ENCODE measurements at regions not wholly inside any gene's neighbourhood (a gene's known extent, or its start where the extent isn't known, plus 50 kb on each side); places are given as distances from the start of the nearest gene placed in this dataset.
"Not testable (repeated sequence)": the region's sequence is repeated elsewhere in the genome, so short reads cannot be mapped to it uniquely, and the experiment has no call there.

DNA sequence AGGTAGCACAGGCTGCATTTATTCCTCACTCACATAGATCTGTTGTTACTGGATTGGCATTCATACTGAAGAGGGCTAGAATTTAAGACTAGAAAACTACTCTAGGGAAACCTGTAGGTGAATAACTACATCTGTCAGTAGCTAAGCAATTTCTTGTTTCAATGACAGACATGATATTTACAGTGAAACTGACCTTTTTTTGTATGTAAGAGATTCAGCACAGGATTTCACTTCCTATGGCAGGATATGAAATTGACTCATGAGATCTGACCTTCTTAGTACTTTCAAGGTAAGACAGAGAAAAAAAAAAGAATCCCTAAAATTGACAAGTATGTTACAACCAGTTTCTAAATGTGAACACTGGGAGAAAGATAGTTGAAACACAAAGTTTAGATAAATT, 189.8 kb upstream of the SLC16A7 start:
- no peaks in the 10 kb centered on the region for H3K27me3 ChIP-seq (replicated peaks; ENCODE audit: control insufficient read depth, insufficient read depth, low read length)
- no peak overlapping the region for H3K4me3 ChIP-seq (ENCODE audit: low read length)
- H3K9me3 ChIP-seq (ENCODE audit: control insufficient read depth, low read length) = no peaks in the 10 kb centered on the region
- no peak overlapping the region for H3K9ac ChIP-seq (ENCODE audit: low read length)
- no peak for DNase-seq (ENCODE audit: low read depth)
- H3K4me1 ChIP-seq (ENCODE audit: control insufficient read depth, insufficient read depth, low read length) = peaks cover 16% of the 10 kb centered on the region
- no peaks in the 10 kb centered on the region for H3K36me3 ChIP-seq (ENCODE audit: control insufficient read depth, insufficient read depth, low read length, severe bottlenecking)

DNA sequence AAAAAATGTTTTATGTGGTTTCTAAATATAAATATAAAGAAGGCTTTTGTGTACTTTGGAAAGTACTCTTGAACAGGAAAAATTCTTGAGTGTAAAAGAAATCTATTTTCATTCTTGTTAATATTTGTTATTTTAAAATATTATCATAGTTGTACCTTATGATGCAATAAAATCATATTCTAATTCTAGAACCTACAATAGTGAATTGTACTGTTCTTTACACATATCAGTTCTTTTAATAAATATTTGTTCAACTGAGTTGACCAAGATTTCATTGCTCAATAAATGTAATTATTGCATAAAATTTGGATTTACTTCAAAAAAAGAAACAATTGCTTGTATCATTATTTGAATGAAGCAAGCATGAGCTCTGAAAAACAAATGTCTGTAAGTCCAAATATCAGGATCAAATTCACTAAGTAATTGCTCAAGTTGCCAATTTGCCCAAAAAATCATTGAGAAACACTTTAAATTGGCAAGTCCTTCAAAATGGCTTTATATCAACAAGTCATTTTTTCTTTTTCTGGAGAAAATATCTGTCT, 191.6 kb upstream of the SLC16A7 start:
- Histone ChIP-seq H3K9me3 (ENCODE audit: control insufficient read depth, low read length) (peaks cover 4% of the 10 kb centered on the region), H3K4me1 (ENCODE audit: control insufficient read depth, insufficient read depth, low read length) (peaks cover 16% of the 10 kb centered on the region), H3K9ac (ENCODE audit: low read length) (no peak overlapping the region), H3K36me3 (ENCODE audit: control insufficient read depth, insufficient read depth, low read length, severe bottlenecking) (no peaks in the 10 kb centered on the region), H3K27me3 (replicated peaks; ENCODE audit: control insufficient read depth, insufficient read depth, low read length) (no peaks in the 10 kb centered on the region), H3K4me3 (ENCODE audit: low read length) (peak overlapping the region; percentile 66)
- peak; percentile 60 for DNase-seq (ENCODE audit: low read depth)

DNA sequence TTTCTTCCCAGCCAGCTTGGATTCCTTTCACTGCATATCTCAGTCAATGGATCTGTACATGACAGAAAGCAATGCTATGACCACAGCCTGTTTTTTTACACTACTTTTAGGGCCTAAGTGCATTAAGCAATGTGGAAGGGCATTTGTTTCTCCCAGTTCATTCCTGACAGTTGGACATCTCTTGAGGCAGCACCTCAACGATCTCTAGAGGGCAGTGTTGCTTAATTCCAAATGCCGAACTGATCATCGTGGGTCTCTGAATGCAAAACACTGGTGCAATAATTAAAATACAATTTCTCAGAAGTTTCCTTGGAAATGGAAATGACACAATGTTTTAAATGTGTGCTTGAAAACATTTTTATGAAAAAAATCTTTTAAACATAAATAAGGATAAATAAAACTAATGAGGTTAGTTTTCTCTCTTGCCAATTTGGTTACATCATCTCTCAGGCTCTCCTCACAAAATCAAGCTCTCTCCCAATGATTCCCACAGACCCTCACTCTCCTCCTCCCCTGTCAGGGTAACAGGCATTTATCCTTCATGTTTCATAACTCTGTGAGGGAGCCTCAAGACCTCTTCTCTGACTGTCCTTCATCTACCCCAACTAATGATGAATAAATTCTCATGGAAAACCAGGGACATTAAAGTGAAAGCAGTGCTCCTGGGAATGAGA, 192.4 kb upstream of the SLC16A7 start:
- no peaks in the 10 kb centered on the region for H3K27me3 ChIP-seq (replicated peaks; ENCODE audit: control insufficient read depth, insufficient read depth, low read length)
- peak; percentile 91 for DNase-seq (ENCODE audit: low read depth)
- H3K4me1 ChIP-seq (ENCODE audit: control insufficient read depth, insufficient read depth, low read length) = peaks cover 16% of the 10 kb centered on the region
- H3K36me3 ChIP-seq (ENCODE audit: control insufficient read depth, insufficient read depth, low read length, severe bottlenecking) = no peaks in the 10 kb centered on the region
- peaks cover 4% of the 10 kb centered on the region for H3K9me3 ChIP-seq (ENCODE audit: control insufficient read depth, low read length)
- peak overlapping the region; percentile 48 for H3K9ac ChIP-seq (ENCODE audit: low read length)
- H3K4me3 ChIP-seq (ENCODE audit: low read length) = peak overlapping the region; percentile 66

DNA sequence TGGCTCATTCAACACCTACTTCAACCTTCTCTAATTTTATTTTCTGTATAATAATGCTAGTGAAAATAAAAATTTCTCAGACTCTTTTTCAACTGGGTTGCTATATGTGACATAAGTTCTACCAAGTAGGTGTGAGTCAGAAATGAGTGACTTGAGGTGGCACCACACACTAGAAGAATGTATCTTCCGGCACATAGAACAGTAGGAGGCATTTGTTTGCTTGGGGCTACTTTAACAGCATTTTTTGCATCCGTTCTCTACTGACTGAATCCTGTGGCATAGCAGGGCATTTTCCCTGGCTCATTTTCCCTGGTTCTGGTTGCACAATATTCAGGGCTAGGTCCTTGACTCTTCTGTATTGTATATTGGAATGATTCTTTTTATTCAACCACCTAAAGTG, 194.0 kb upstream of the SLC16A7 start:
- no peak for DNase-seq (ENCODE audit: low read depth)
- peaks cover 4% of the 10 kb centered on the region for H3K9me3 ChIP-seq (ENCODE audit: control insufficient read depth, low read length)
- H3K4me1 ChIP-seq (ENCODE audit: control insufficient read depth, insufficient read depth, low read length) = peaks cover 16% of the 10 kb centered on the region

DNA sequence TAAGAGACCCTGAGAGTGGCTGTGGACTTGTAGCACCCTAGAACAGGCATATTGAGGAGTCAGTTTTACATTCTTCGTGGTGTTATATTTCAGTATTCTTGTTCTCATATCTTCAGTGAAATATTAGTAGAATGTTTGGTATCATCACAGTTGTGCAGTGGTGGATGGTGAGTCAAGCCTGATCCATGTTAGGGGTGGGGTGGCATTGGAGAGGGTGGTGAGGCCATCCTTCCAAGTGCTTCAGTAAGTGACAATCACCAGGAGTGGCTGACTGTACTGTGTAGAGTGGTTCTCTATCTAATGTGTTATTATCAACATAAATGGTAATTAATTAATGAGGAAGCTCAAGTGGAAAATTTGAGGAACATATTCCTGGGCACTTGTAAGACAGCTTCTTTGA, 197.7 kb upstream of the SLC16A7 start:
- H3K9ac ChIP-seq (ENCODE audit: low read length) = no peak overlapping the region
- H3K4me1 ChIP-seq (ENCODE audit: control insufficient read depth, insufficient read depth, low read length) = peaks cover 4% of the 10 kb centered on the region
- H3K36me3 ChIP-seq (ENCODE audit: control insufficient read depth, insufficient read depth, low read length, severe bottlenecking) = no peaks in the 10 kb centered on the region
- no peak overlapping the region for H3K4me3 ChIP-seq (ENCODE audit: low read length)
- no peak for DNase-seq (ENCODE audit: low read depth)
- no peaks in the 10 kb centered on the region for H3K27me3 ChIP-seq (replicated peaks; ENCODE audit: control insufficient read depth, insufficient read depth, low read length)
- H3K9me3 ChIP-seq (ENCODE audit: control insufficient read depth, low read length) = peaks cover 4% of the 10 kb centered on the region

More for the DNA sequence above, 194.0 kb upstream of the SLC16A7 start:
- H3K27me3 ChIP-seq (replicated peaks; ENCODE audit: control insufficient read depth, insufficient read depth, low read length) = no peaks in the 10 kb centered on the region
- H3K9ac ChIP-seq (ENCODE audit: low read length) = no peak overlapping the region
- no peaks in the 10 kb centered on the region for H3K36me3 ChIP-seq (ENCODE audit: control insufficient read depth, insufficient read depth, low read length, severe bottlenecking)
- no peak overlapping the region for H3K4me3 ChIP-seq (ENCODE audit: low read length)

DNA sequence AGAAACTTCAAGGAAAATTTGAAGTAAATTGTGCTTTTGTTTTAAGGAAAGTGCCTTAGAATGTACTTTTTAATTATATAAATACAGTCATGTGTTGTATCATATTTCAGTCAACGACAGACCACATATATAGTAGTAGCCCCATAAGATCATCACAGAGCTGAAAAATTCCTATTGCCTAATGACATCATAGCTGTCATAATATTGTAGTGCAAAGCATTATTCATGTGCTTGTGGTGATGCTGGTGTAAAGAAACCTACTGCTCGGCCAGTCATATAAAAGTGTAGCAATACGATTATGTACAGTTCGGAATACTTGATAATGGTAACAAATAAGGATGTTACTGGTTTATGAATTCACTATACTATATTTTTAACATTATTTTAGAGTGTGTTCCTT, 198.9 kb upstream of the SLC16A7 start:
- Histone ChIP-seq H3K9me3 (ENCODE audit: control insufficient read depth, low read length) (peaks cover 4% of the 10 kb centered on the region), H3K27me3 (replicated peaks; ENCODE audit: control insufficient read depth, insufficient read depth, low read length) (no peaks in the 10 kb centered on the region), H3K4me3 (ENCODE audit: low read length) (no peak overlapping the region), H3K36me3 (ENCODE audit: control insufficient read depth, insufficient read depth, low read length, severe bottlenecking) (no peaks in the 10 kb centered on the region), H3K9ac (ENCODE audit: low read length) (no peak overlapping the region), H3K4me1 (ENCODE audit: control insufficient read depth, insufficient read depth, low read length) (no peaks in the 10 kb centered on the region)
- no peak for DNase-seq (ENCODE audit: low read depth)

DNA sequence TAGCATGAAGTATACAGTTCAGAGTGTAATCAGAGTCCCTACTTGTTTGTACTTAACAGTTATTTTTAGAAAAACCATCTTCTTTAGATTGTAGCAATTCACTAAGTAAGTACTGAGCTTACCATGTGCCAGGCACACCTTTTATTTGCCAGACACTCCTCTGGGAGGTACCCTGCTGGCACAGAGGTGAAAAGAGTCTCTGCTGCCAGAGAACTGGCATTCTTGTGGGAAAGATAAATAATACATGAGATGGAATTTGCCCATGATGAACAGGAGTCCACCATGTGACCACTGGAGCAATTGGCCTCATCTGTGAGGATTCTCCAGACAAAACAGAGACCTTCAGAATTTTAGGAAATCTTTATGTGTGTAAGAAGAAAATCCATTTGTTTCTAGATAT, 199.3 kb upstream of the SLC16A7 start:
- no peak for DNase-seq (ENCODE audit: low read depth)
- H3K36me3 ChIP-seq (ENCODE audit: control insufficient read depth, insufficient read depth, low read length, severe bottlenecking) = no peaks in the 10 kb centered on the region
- H3K9ac ChIP-seq (ENCODE audit: low read length) = no peak overlapping the region
- H3K4me3 ChIP-seq (ENCODE audit: low read length) = no peak overlapping the region
- H3K9me3 ChIP-seq (ENCODE audit: control insufficient read depth, low read length) = peaks cover 4% of the 10 kb centered on the region
- H3K27me3 ChIP-seq (replicated peaks; ENCODE audit: control insufficient read depth, insufficient read depth, low read length) = no peaks in the 10 kb centered on the region
- H3K4me1 ChIP-seq (ENCODE audit: control insufficient read depth, insufficient read depth, low read length) = no peaks in the 10 kb centered on the region

DNA sequence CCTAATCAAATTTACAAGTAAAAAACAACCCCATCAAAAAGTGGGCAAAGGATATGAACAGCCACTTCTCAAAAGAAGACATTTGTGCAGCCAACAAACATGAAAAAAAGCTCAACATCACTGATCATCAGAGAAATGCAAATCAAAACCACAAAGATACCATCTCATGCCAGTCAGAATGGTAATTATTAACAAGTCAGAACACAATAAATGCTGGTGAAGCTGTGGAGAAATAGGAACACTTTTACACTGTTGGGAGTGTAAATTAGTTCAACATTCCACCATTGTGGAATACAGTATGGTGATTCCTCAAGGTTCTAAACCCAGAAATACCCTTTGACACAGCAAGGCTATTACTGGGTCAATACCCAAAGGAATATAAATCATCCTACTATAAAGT, 200.5 kb upstream of the SLC16A7 start:
- not testable (repeated sequence) for H3K9me3 ChIP-seq (ENCODE audit: control insufficient read depth, low read length); H3K9ac ChIP-seq (ENCODE audit: low read length); H3K4me3 ChIP-seq (ENCODE audit: low read length); H3K4me1 ChIP-seq (ENCODE audit: control insufficient read depth, insufficient read depth, low read length); H3K27me3 ChIP-seq (replicated peaks; ENCODE audit: control insufficient read depth, insufficient read depth, low read length); DNase-seq (ENCODE audit: low read depth); H3K36me3 ChIP-seq (ENCODE audit: control insufficient read depth, insufficient read depth, low read length, severe bottlenecking)

DNA sequence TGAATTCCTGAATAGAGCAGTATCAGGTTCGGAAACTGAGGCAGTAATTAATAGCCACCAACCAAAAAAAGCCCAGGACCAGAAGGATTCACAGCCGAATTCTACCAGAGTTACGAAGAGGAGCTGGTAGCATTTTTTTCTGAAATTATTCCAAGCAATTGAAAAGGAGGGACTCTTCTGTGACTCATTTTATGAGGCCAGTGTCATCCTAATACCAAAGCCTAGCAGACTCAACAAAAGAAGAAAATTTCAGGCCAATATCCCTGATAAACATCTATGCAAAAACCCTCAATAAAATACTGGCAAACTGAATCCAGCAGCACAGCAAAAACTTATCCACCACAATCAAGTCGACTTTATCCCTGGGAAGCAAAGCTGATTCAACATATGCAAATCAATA, 202.3 kb upstream of the SLC16A7 start:
- H3K9ac ChIP-seq (ENCODE audit: low read length) = no peak overlapping the region
- no peak overlapping the region for H3K4me3 ChIP-seq (ENCODE audit: low read length)
- H3K36me3 ChIP-seq (ENCODE audit: control insufficient read depth, insufficient read depth, low read length, severe bottlenecking) = no peaks in the 10 kb centered on the region
- H3K9me3 ChIP-seq (ENCODE audit: control insufficient read depth, low read length) = no peaks in the 10 kb centered on the region
- H3K4me1 ChIP-seq (ENCODE audit: control insufficient read depth, insufficient read depth, low read length) = no peaks in the 10 kb centered on the region
- no peak for DNase-seq (ENCODE audit: low read depth)
- peaks cover 5% of the 10 kb centered on the region for H3K27me3 ChIP-seq (replicated peaks; ENCODE audit: control insufficient read depth, insufficient read depth, low read length)

DNA sequence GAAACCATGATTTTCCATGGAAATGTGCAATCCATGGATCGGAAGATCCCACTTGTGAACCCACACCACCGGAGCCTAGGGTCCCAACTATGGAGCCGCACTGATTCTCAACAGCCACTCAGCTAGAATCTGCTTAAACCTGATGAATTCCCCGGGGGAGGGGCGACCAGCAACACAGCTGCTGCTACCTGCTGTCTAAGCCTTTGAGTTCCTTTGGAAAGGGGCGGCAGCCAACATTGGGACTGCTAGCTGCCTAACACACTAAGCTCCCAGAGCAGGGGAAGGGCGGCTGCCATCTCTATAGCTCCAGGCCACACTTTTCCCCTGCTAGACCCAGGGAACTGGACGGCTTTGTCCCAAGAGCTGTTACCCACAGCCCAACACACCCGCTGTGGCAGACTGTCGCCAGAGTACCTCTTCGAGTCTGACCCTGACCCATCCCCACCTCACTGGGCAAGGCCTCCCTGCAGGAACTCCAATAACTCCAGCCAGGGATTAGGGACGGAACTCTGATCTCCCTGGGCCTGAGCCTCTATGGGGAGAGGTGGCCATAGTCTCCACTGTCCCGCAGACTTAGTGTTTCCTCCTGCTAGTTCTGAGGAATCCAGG, 205.8 kb upstream of the SLC16A7 start:
- H3K9me3 ChIP-seq (ENCODE audit: control insufficient read depth, low read length) = no peaks in the 10 kb centered on the region
- no peaks in the 10 kb centered on the region for H3K4me1 ChIP-seq (ENCODE audit: control insufficient read depth, insufficient read depth, low read length)
- no peak overlapping the region for H3K9ac ChIP-seq (ENCODE audit: low read length)
- H3K36me3 ChIP-seq (ENCODE audit: control insufficient read depth, insufficient read depth, low read length, severe bottlenecking) = no peaks in the 10 kb centered on the region
- peaks cover 5% of the 10 kb centered on the region for H3K27me3 ChIP-seq (replicated peaks; ENCODE audit: control insufficient read depth, insufficient read depth, low read length)
- no peak for DNase-seq (ENCODE audit: low read depth)
- no peak overlapping the region for H3K4me3 ChIP-seq (ENCODE audit: low read length)

DNA sequence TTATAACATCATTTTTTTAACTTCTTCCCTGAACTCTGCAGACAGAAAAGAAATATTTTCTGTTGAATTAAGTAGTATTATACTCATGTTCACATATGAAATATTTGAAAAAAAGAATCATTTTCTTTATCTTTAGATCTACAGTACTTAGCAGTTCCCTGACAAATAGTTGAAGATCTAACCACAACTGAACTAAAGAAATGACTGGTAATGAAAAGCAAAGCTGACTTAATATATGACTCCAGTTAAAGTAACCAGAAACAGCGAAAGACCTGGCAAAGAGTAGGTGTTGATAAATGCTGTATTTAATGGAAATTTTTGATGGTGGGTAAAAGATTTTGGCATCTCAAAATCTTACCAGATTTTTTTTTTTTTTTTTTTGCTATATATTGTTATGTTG, 207.1 kb upstream of the SLC16A7 start:
- no peak for DNase-seq (ENCODE audit: low read depth)
- Histone ChIP-seq H3K4me1 (ENCODE audit: control insufficient read depth, insufficient read depth, low read length) (peaks cover 3% of the 10 kb centered on the region), H3K27me3 (replicated peaks; ENCODE audit: control insufficient read depth, insufficient read depth, low read length) (peaks cover 5% of the 10 kb centered on the region), H3K36me3 (ENCODE audit: control insufficient read depth, insufficient read depth, low read length, severe bottlenecking) (no peaks in the 10 kb centered on the region), H3K9me3 (ENCODE audit: control insufficient read depth, low read length) (no peaks in the 10 kb centered on the region), H3K9ac (ENCODE audit: low read length) (no peak overlapping the region), H3K4me3 (ENCODE audit: low read length) (no peak overlapping the region)

Measured in adipocyte (in vitro differentiated cells).